ENCODE measurements at regions not wholly inside any gene's neighbourhood (a gene's known extent, or its start where the extent isn't known, plus 50 kb on each side); places are given as distances from the start of the nearest gene placed in this dataset.

GRCh38 chr7:18226598-18226997, 199.0 kb upstream of the PRPS1L1 start:
- H3K4me1 ChIP-seq: no peaks in the 10 kb centered on the region
- 80 to 86% methylated on average over 2 of the region's 2 CpGs for WGBS, 2 donors
- no peak for ATAC-seq
- H3K9me3 ChIP-seq: no peaks in the 10 kb centered on the region
- H3K36me3 ChIP-seq: no peaks in the 10 kb centered on the region
- DNase-seq: no peak
- no peak overlapping the region for H3K27ac ChIP-seq
- intact Hi-C loops (cut with DNase I): no loop called here
- H3K4me3 ChIP-seq: no peak overlapping the region
- no peak for TF ChIP-seq CTCF (IDR thresholded peaks at IDR 0.05)
- no peak for FAIRE-seq
- H3K27me3 ChIP-seq: no peaks in the 10 kb centered on the region

GRCh38 chr7:18228686-18229085, 201.0 kb upstream of the PRPS1L1 start:
- DNase-seq (no peak), ATAC-seq (no peak), FAIRE-seq (peak; percentile 39)
- Histone ChIP-seq H3K4me1 (no peaks in the 10 kb centered on the region), H3K27ac (no peak overlapping the region), H3K9me3 (no peaks in the 10 kb centered on the region), H3K27me3 (no peaks in the 10 kb centered on the region), H3K36me3 (no peaks in the 10 kb centered on the region), H3K4me3 (no peak overlapping the region)
- intact Hi-C loops (cut with DNase I): no loop called here
- TF ChIP-seq CTCF (IDR thresholded peaks at IDR 0.05): no peak
- 71% methylated on average over 2 of the region's 2 CpGs for WGBS, 2 donors

GRCh38 chr7:18230271-18230670, 202.6 kb upstream of the PRPS1L1 start:
- ATAC-seq (no peak), FAIRE-seq (no peak), DNase-seq (no peak)
- H3K9me3 ChIP-seq: no peaks in the 10 kb centered on the region
- intact Hi-C loops (cut with DNase I): no loop called here
- WGBS, 2 donors: 67 to 71% methylated on average over 8 of the region's 8 CpGs
- H3K27ac ChIP-seq: no peak overlapping the region
- TF ChIP-seq CTCF (IDR thresholded peaks at IDR 0.05): no peak
- H3K36me3 ChIP-seq: no peaks in the 10 kb centered on the region
- H3K27me3 ChIP-seq: no peaks in the 10 kb centered on the region
- H3K4me1 ChIP-seq: no peaks in the 10 kb centered on the region
- no peak overlapping the region for H3K4me3 ChIP-seq

- no peaks in the 10 kb centered on the region for H3K9me3 ChIP-seq
- ATAC-seq (no peak), DNase-seq (no peak), FAIRE-seq (no peak)
- H3K36me3 ChIP-seq: no peaks in the 10 kb centered on the region
- H3K4me1 ChIP-seq: no peaks in the 10 kb centered on the region
- intact Hi-C loops (cut with DNase I): no loop called here
- TF ChIP-seq CTCF (IDR thresholded peaks at IDR 0.05): no peak
- H3K27ac ChIP-seq: no peak overlapping the region
- H3K27me3 ChIP-seq: no peaks in the 10 kb centered on the region
- no peak overlapping the region for H3K4me3 ChIP-seq
- WGBS, 2 donors: 60 to 75% methylated on average over 4 of the region's 4 CpGs
Observed at GRCh38 chr7:18231854-18232253, 204.2 kb upstream of the PRPS1L1 start.

GRCh38 chr7:18234519-18234918, 206.9 kb upstream of the PRPS1L1 start:
- H3K4me1 ChIP-seq: no peaks in the 10 kb centered on the region
- H3K27me3 ChIP-seq: no peaks in the 10 kb centered on the region
- no peak for TF ChIP-seq CTCF (IDR thresholded peaks at IDR 0.05)
- WGBS, 2 donors: 58 to 74% methylated on average over 2 of the region's 2 CpGs
- ATAC-seq: no peak
- intact Hi-C loops (cut with DNase I): no loop called here
- no peak for DNase-seq
- no peak for FAIRE-seq
- H3K9me3 ChIP-seq: no peaks in the 10 kb centered on the region
- no peak overlapping the region for H3K27ac ChIP-seq
- no peaks in the 10 kb centered on the region for H3K36me3 ChIP-seq
- H3K4me3 ChIP-seq: no peak overlapping the region

All from pancreas (tissue), 10 donors.